CD14-positive monocyte (primary cell): ENCODE measurements at regions not wholly inside any gene's neighbourhood (a gene's known extent, or its start where the extent isn't known, plus 50 kb on each side); places are given as distances from the start of the nearest gene placed in this dataset.
"Not testable (repeated sequence)": the region's sequence is repeated elsewhere in the genome, so short reads cannot be mapped to it uniquely, and the experiment has no call there.

Source experiments
- DNase-seq, 3 donors: peaks; one replicate each; pipeline ENCODE4 v3.0.0-alpha.2; 2011 to 2022
- H2AFZ ChIP-seq: 2 replicates; pipeline ENCODE4 v1.6.0; 2012; ENCODE audit warnings: mild to moderate bottlenecking, low read depth, low read length, inconsistent platforms; ENCODE audit not compliant: insufficient read depth, poor library complexity, severe bottlenecking
- H3K27ac ChIP-seq, 2 donors: 1 replicate in 1 of 2; 2 replicates in 1 of 2; pipeline ENCODE4 v1.5.1; 2012 to 2013; ENCODE audit warnings: low read length in 2 of 2, control low read depth in 1 of 2, inconsistent platforms in 1 of 2, low read depth in 1 of 2, mild to moderate bottlenecking in 1 of 2
- H3K27me3 ChIP-seq, 2 donors: one replicate each; pipeline versions ENCODE4 v1.6.0 to v1.6.1; 2011 to 2013; ENCODE audit warnings: low read length in 2 of 2; ENCODE audit not compliant: control insufficient read depth in 2 of 2, insufficient read depth in 2 of 2
- H3K36me3 ChIP-seq, 2 donors: replicated peaks in 1 of 2; 1 replicate in 1 of 2; 2 replicates in 1 of 2; pipeline versions ENCODE4 v1.5.1 to v1.6.1; 2012 to 2013; ENCODE audit warnings: low read length in 2 of 2, control low read depth in 1 of 2, inconsistent platforms in 1 of 2, mild to moderate bottlenecking in 1 of 2; ENCODE audit not compliant: insufficient read depth in 2 of 2, control insufficient read depth in 1 of 2
- H3K4me1 ChIP-seq, 2 donors: 1 replicate in 1 of 2; 2 replicates in 1 of 2; pipeline versions ENCODE4 v1.5.1 to v1.6.1; 2012 to 2013; ENCODE audit warnings: low read length in 2 of 2, control low read depth in 1 of 2, inconsistent platforms in 1 of 2, mild to moderate bottlenecking in 1 of 2, moderate library complexity in 1 of 2; ENCODE audit not compliant: insufficient read depth in 2 of 2, control insufficient read depth in 1 of 2
- H3K4me2 ChIP-seq: replicated peaks from 2 replicates; pipeline ENCODE3; 2012; ENCODE audit warnings: low read length, moderate library complexity, mild to moderate bottlenecking; ENCODE audit not compliant: poor library complexity, severe bottlenecking; ENCODE audit errors: extremely low read depth
- H3K4me3 ChIP-seq, 3 experiments: fragments of 200-600 bp in 1 of 3; sonication (generic) in 1 of 3; replicated peaks in 1 of 3; 1 replicate in 2 of 3; 2 replicates in 1 of 3; pipeline ENCODE4 v1.5.1; 2011 to 2013; ENCODE audit warnings: low read length in 3 of 3, mild to moderate bottlenecking in 3 of 3, control low read depth in 2 of 3, low read depth in 2 of 3, inconsistent platforms in 1 of 3, moderate library complexity in 1 of 3
- H3K79me2 ChIP-seq: 2 replicates; pipeline ENCODE4 v1.6.0; 2012; ENCODE audit warnings: mild to moderate bottlenecking, control low read depth, inconsistent platforms, low read length, moderate library complexity; ENCODE audit not compliant: insufficient read depth
- H3K9ac ChIP-seq: 2 replicates; pipeline ENCODE4 v1.6.0; 2017; ENCODE audit warnings: low read length, mild to moderate bottlenecking; ENCODE audit not compliant: insufficient read depth, poor library complexity, severe bottlenecking
- H3K9me3 ChIP-seq, 2 donors: replicated peaks in 1 of 2; 1 replicate in 1 of 2; 2 replicates in 1 of 2; pipeline versions ENCODE4 v1.5.1 to v1.6.1; 2012 to 2013; ENCODE audit warnings: low read length in 2 of 2, control low read depth in 1 of 2; ENCODE audit not compliant: control insufficient read depth in 1 of 2, insufficient read depth in 1 of 2
- H4K20me1 ChIP-seq: 2 replicates; pipeline ENCODE4 v1.6.0; 2012; ENCODE audit warnings: mild to moderate bottlenecking, low read length, control low read depth, moderate library complexity; ENCODE audit not compliant: insufficient read depth
- H3K27ac Mint-ChIP-seq, 7 donors: one replicate each; pipeline ENCODE4 v1.8.0; 2020; ENCODE audit warnings: mild to moderate bottlenecking in 7 of 7, mixed read lengths in 7 of 7, moderate library complexity in 6 of 7, inconsistent platforms in 2 of 7
- H3K27me3 Mint-ChIP-seq, 3 donors: one replicate each; pipeline ENCODE4 v1.8.0; 2021 to 2022; ENCODE audit warnings: low read depth in 3 of 3, mild to moderate bottlenecking in 3 of 3, mixed read lengths in 3 of 3, moderate library complexity in 3 of 3, inconsistent platforms in 1 of 3
- H3K36me3 Mint-ChIP-seq, 2 donors: one replicate each; pipeline ENCODE4 v1.8.0; 2020; ENCODE audit warnings: mixed read lengths in 2 of 2, inconsistent platforms in 1 of 2, mild to moderate bottlenecking in 1 of 2
- H3K4me1 Mint-ChIP-seq: one replicate; pipeline ENCODE4 v1.8.0; 2020; ENCODE audit warnings: mild to moderate bottlenecking, mixed read lengths
- H3K4me3 Mint-ChIP-seq, 2 donors: one replicate each; pipeline ENCODE4 v1.8.0; 2020; ENCODE audit warnings: mild to moderate bottlenecking in 2 of 2, mixed read lengths in 2 of 2, moderate library complexity in 1 of 2
- H3K9me3 Mint-ChIP-seq, 7 donors: one replicate each; pipeline ENCODE4 v1.8.0; 2020 to 2022; ENCODE audit warnings: mixed read lengths in 7 of 7, mild to moderate bottlenecking in 6 of 7, moderate library complexity in 6 of 7, inconsistent platforms in 2 of 7
- WGBS: methylation state at CpG from one replicate; pipeline ENCODE4 v1.1.5; 2013; ENCODE audit warnings: missing lambda C conversion rate; ENCODE audit not compliant: insufficient coverage; 5-methylcytosine and 5-hydroxymethylcytosine counted together
- intact Hi-C, 2 donors: fragments of 100-400 bp; cut with micrococcal nuclease; formaldehyde crosslinking; loops; one replicate each; pipeline versions ENCODE4 v1.15.0 to v1.15.1; 2023
- TF ChIP-seq, protein P1 (sequence below): fragments of 200-600 bp; IDR thresholded peaks from one replicate; pipeline ENCODE4 v1.8.0; 2022; ENCODE audit warnings: antibody characterized with exemption, mild to moderate bottlenecking

DNA sequence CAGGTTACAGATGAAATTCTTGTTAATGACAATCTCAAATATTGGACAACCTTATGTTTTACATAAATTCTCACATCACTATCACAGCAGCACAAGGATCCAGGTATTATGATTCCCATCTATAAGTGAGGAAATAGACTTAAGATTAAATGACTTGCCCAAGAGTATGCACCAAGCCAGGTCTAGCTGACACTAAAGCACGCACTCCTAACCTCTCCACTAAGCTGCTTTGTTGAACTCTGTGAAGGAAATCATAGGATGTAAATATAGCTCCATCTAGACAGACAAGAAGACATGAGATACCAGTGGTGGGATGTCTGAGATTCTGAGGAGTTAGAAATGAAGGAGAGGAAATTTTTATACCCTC lies 87.9 kb downstream of the PHLDA1 start:
- H3K9ac ChIP-seq = no peak overlapping the region
- no peak overlapping the region for H2AFZ ChIP-seq
- H3K4me2 ChIP-seq = no peak overlapping the region
- no peak for DNase-seq
- peaks cover 19% of the 10 kb centered on the region for H3K4me1 Mint-ChIP-seq
- H4K20me1 ChIP-seq = no peaks in the 10 kb centered on the region
- no peaks in the 10 kb centered on the region for H3K9me3 ChIP-seq
- no peaks in the 10 kb centered on the region for H3K79me2 ChIP-seq
- peak overlapping the region in 6 of 7 donors; percentile 86 to 97 (median 94) for H3K27ac Mint-ChIP-seq
- H3K27me3 Mint-ChIP-seq = peaks cover 0 to 6% (median 3%) of the 10 kb centered on the region in 3 donors
- WGBS = no CpG with 5 or more reads among the region's 1 CpG
- H3K9me3 Mint-ChIP-seq = peaks cover 2 to 12% (median 4%) of the 10 kb centered on the region in 7 donors
- TF ChIP-seq, protein P1, sequence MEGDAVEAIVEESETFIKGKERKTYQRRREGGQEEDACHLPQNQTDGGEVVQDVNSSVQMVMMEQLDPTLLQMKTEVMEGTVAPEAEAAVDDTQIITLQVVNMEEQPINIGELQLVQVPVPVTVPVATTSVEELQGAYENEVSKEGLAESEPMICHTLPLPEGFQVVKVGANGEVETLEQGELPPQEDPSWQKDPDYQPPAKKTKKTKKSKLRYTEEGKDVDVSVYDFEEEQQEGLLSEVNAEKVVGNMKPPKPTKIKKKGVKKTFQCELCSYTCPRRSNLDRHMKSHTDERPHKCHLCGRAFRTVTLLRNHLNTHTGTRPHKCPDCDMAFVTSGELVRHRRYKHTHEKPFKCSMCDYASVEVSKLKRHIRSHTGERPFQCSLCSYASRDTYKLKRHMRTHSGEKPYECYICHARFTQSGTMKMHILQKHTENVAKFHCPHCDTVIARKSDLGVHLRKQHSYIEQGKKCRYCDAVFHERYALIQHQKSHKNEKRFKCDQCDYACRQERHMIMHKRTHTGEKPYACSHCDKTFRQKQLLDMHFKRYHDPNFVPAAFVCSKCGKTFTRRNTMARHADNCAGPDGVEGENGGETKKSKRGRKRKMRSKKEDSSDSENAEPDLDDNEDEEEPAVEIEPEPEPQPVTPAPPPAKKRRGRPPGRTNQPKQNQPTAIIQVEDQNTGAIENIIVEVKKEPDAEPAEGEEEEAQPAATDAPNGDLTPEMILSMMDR = no peak
- peak overlapping the region in 1 of 2 donors; percentile 89 for H3K27ac ChIP-seq
- peaks cover 16 to 18% of the 10 kb centered on the region in 2 donors for H3K4me1 ChIP-seq
- H3K4me3 Mint-ChIP-seq = no peak overlapping the region
- H3K36me3 Mint-ChIP-seq = peaks cover 0 to 2% of the 10 kb centered on the region in 2 donors
- no peaks in the 10 kb centered on the region for H3K36me3 ChIP-seq
- intact Hi-C loops = loop anchor here in 1 of 2 donors (1.0 to 5.0 kb wide), 2 partner anchors 34 to 77 kb away; no protein-coding TSS in a partner anchor
- no peak overlapping the region for H3K4me3 ChIP-seq
- H3K27me3 ChIP-seq = no peaks in the 10 kb centered on the region

DNA sequence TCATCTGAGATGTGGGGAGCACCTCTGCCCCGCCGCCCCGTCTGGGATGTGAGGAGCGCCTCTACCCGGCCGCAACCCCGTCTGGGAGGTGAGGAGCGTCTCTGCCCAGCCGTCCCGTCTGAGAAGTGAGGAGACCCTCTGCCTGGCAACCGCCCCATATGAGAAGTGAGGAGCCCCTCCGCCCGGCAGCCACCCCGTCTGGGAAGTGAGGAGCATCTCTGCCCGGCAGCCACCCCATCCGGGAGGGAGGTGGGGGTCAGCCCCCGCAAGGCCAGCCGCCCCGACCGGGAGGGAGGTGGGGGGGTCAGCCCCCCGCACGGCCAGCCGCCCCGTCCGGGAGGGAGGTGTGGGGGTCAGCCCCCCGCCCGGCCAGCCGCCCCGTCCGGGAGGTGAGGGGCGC lies 89.9 kb downstream of the PHLDA1 start:
- not testable (repeated sequence) for H3K27ac ChIP-seq, H3K9me3 ChIP-seq, H3K36me3 ChIP-seq, H3K4me3 Mint-ChIP-seq, H3K27me3 Mint-ChIP-seq, DNase-seq, H4K20me1 ChIP-seq, H3K79me2 ChIP-seq, H3K4me3 ChIP-seq, H3K4me2 ChIP-seq, H2AFZ ChIP-seq, H3K9ac ChIP-seq, H3K36me3 Mint-ChIP-seq
- intact Hi-C loops = loop anchor here in 1 of 2 donors (5.0 kb wide), 1 partner anchor 36 kb away; no protein-coding TSS in a partner anchor
- peak overlapping the region in 1 of 7 donors; percentile 56 for H3K27ac Mint-ChIP-seq
- no CpG with 5 or more reads among the region's 31 CpGs for WGBS
- Histone ChIP-seq H3K27me3 (peaks cover 7 to 14% of the 10 kb centered on the region in 2 donors), H3K4me1 (peaks cover 16 to 18% of the 10 kb centered on the region in 2 donors)
- H3K9me3 Mint-ChIP-seq = peaks cover 2 to 12% (median 4%) of the 10 kb centered on the region in 7 donors
- H3K4me1 Mint-ChIP-seq = peaks cover 19% of the 10 kb centered on the region
